Thoracic aorta (tissue), 2 donors: ENCODE measurements at regions not wholly inside any gene's neighbourhood (a gene's known extent, or its start where the extent isn't known, plus 50 kb on each side); places are given as distances from the start of the nearest gene placed in this dataset.

Source experiments
- ATAC-seq: fragments of 150-250 bp; one replicate; pipeline ENCODE4 v1.8.0; 2017; ENCODE audit warnings: low read depth; ENCODE audit not compliant: insufficient number of reproducible peaks, low FRiP score
- DNase-seq: peaks from one replicate; pipeline ENCODE4 v3.0.0-alpha.2; 2020; ENCODE audit warnings: low spot score
- H3K27ac ChIP-seq, 2 donors: fragments of 200-600 bp; sonication (generic); 1 replicate in 1 of 2; 2 replicates in 1 of 2; pipeline ENCODE4 v1.5.1; 2016; ENCODE audit warnings: mild to moderate bottlenecking in 2 of 2, moderate library complexity in 2 of 2
- H3K27me3 ChIP-seq: fragments of 200-600 bp; sonication (generic); replicated peaks from 2 replicates; pipeline ENCODE4 v1.6.0; 2016; ENCODE audit warnings: mild to moderate bottlenecking; ENCODE audit not compliant: insufficient read depth
- H3K36me3 ChIP-seq: fragments of 200-600 bp; sonication (generic); one replicate; pipeline ENCODE4 v1.5.1; 2016
- H3K4me1 ChIP-seq, 2 donors: fragments of 200-600 bp; sonication (generic); 1 replicate in 1 of 2; 2 replicates in 1 of 2; pipeline versions ENCODE4 v1.5.1 to v1.6.0; 2016; ENCODE audit warnings: low read depth in 2 of 2, mild to moderate bottlenecking in 1 of 2; ENCODE audit not compliant: control insufficient read depth in 1 of 2
- H3K4me3 ChIP-seq: fragments of 200-600 bp; sonication (generic); 2 replicates; pipeline ENCODE4 v1.5.1; 2016; ENCODE audit warnings: mild to moderate bottlenecking
- H3K9me3 ChIP-seq: fragments of 200-600 bp; sonication (generic); 2 replicates; pipeline ENCODE4 v1.5.1; 2016
- TF ChIP-seq, protein P1 (sequence below): fragments of 200-600 bp; sonication (generic); IDR thresholded peaks from one replicate; pipeline ENCODE4 v1.5.1; 2019; ENCODE audit warnings: antibody characterized with exemption

- Histone ChIP-seq H3K4me1 (peaks cover 15 to 37% of the 10 kb centered on the region in 2 donors), H3K4me3 (no peak overlapping the region), H3K9me3 (no peaks in the 10 kb centered on the region), H3K36me3 (no peaks in the 10 kb centered on the region), H3K27me3 (no peaks in the 10 kb centered on the region), H3K27ac (peak overlapping the region; percentile 4 to 45)
- DNase-seq (no peak), ATAC-seq (no peak)
- TF ChIP-seq, protein P1, sequence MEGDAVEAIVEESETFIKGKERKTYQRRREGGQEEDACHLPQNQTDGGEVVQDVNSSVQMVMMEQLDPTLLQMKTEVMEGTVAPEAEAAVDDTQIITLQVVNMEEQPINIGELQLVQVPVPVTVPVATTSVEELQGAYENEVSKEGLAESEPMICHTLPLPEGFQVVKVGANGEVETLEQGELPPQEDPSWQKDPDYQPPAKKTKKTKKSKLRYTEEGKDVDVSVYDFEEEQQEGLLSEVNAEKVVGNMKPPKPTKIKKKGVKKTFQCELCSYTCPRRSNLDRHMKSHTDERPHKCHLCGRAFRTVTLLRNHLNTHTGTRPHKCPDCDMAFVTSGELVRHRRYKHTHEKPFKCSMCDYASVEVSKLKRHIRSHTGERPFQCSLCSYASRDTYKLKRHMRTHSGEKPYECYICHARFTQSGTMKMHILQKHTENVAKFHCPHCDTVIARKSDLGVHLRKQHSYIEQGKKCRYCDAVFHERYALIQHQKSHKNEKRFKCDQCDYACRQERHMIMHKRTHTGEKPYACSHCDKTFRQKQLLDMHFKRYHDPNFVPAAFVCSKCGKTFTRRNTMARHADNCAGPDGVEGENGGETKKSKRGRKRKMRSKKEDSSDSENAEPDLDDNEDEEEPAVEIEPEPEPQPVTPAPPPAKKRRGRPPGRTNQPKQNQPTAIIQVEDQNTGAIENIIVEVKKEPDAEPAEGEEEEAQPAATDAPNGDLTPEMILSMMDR: no peak
These were observed 449.5 kb downstream of the BCAT1 start for GRCh38 chr12:24499151-24500146.

GRCh38 chr12:24496755-24497154 is 452.1 kb downstream of the BCAT1 start:
- DNase-seq (no peak), ATAC-seq (no peak)
- Histone ChIP-seq H3K4me1 (peaks cover 15 to 37% of the 10 kb centered on the region in 2 donors), H3K27me3 (no peaks in the 10 kb centered on the region), H3K9me3 (no peaks in the 10 kb centered on the region), H3K4me3 (no peak overlapping the region), H3K36me3 (no peaks in the 10 kb centered on the region), H3K27ac (no peak overlapping the region)
- TF ChIP-seq, protein P1: no peak

GRCh38 chr12:24494401-24494800 is 454.5 kb downstream of the BCAT1 start:
- Histone ChIP-seq H3K36me3 (no peaks in the 10 kb centered on the region), H3K9me3 (no peaks in the 10 kb centered on the region), H3K27me3 (no peaks in the 10 kb centered on the region), H3K4me1 (peaks cover 12 to 47% of the 10 kb centered on the region in 2 donors), H3K27ac (no peak overlapping the region), H3K4me3 (no peak overlapping the region)
- DNase-seq (no peak), ATAC-seq (no peak)
- TF ChIP-seq, protein P1: no peak

DNA sequence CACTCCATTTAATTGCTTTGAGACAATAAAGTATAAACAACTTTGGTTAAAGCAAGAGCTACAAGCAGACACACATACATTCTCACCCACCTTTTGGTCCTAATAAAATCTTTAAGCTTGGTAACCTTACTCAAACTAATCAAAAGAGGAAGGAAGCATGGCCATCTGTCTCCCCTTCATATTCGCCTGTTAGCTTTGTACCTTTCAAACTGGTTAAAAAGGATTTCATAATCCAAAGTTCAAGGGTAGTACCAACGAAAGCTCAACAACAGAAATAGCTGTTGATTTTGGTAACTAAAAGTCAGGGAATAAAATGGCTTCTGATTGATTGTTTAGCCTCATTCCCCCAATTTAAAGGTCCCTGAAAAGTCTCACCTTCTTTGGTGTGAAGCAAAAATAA is 456.9 kb downstream of the BCAT1 start:
- no peak for ATAC-seq
- TF ChIP-seq, protein P1: no peak
- DNase-seq: no peak

GRCh38 chr12:24489939-24490338 is 459.0 kb downstream of the BCAT1 start:
- Histone ChIP-seq H3K4me3 (peak overlapping the region; percentile 32), H3K36me3 (no peaks in the 10 kb centered on the region), H3K4me1 (peaks cover 0 to 44% of the 10 kb centered on the region in 2 donors), H3K27me3 (no peaks in the 10 kb centered on the region), H3K27ac (peak overlapping the region; percentile 64 to 69), H3K9me3 (no peaks in the 10 kb centered on the region)
- TF ChIP-seq, protein P1: no peak
- ATAC-seq (peak; percentile 24), DNase-seq (no peak)

More for the DNA sequence above, 456.9 kb downstream of the BCAT1 start:
- H3K36me3 ChIP-seq: no peaks in the 10 kb centered on the region
- no peaks in the 10 kb centered on the region for H3K27me3 ChIP-seq
- no peak overlapping the region for H3K4me3 ChIP-seq
- H3K27ac ChIP-seq: no peak overlapping the region
- H3K4me1 ChIP-seq: peaks cover 8 to 59% of the 10 kb centered on the region in 2 donors
- H3K9me3 ChIP-seq: no peaks in the 10 kb centered on the region
